ENCODE measurements at regions not wholly inside any gene's neighbourhood (a gene's known extent, or its start where the extent isn't known, plus 50 kb on each side); places are given as distances from the start of the nearest gene placed in this dataset.

- Histone ChIP-seq H3K9me3 (no peaks in the 10 kb centered on the region), H3K4me1 (no peaks in the 10 kb centered on the region), H3K4me2 (no peak overlapping the region), H3K27ac (no peak overlapping the region), H3K4me3 (no peak overlapping the region)
- no peak for ATAC-seq
- DNase-seq (ENCODE audit: low read depth in 1 of 2, low spot score in 1 of 2), result no peak
- no peak for FAIRE-seq
- ChIA-PET POLR2A (no interaction called here), CTCF (no interaction called here)
- WGBS (ENCODE audit: missing lambda C conversion rate), result 89% methylated on average over 1 of the region's 1 CpG
- no peak for TF ChIP-seq CHD2 (IDR thresholded peaks at IDR 0.05; ENCODE audit: low read length, partially characterized antibody)
- no peak for TF ChIP-seq TFCP2L1 (CRISPR knock-in tag; IDR thresholded peaks at IDR 0.05)
- no peak for TF ChIP-seq HOXA7 (CRISPR knock-in tag; IDR thresholded peaks at IDR 0.05)
- no peak for TF ChIP-seq NR3C1 (IDR thresholded peaks at IDR 0.05)
- no peak for TF ChIP-seq MAZ (IDR thresholded peaks at IDR 0.05; ENCODE audit: borderline replicate concordance, low read depth, low read length)
Measured at GRCh38 chr4:135497563-135498152, 1296.1 kb upstream of the PABPC4L start.

GRCh38 chr4:135492439-135492838 lies 1290.8 kb upstream of the PABPC4L start:
- FAIRE-seq (no peak), ATAC-seq (no peak), DNase-seq (ENCODE audit: low read depth in 1 of 2, low spot score in 1 of 2) (no peak)
- Histone ChIP-seq H3K4me2 (no peak overlapping the region), H3K4me3 (no peak overlapping the region), H3K27ac (no peak overlapping the region), H3K4me1 (no peaks in the 10 kb centered on the region), H3K9me3 (no peaks in the 10 kb centered on the region)
- CTCF ChIA-PET, result no interaction called here
- TF ChIP-seq MYC (IDR thresholded peaks at IDR 0.05; ENCODE audit: borderline replicate concordance, low read length) (no peak), KDM1A (IDR thresholded peaks at IDR 0.05; ENCODE audit: low read depth) (no peak), ZFP36 (IDR thresholded peaks at IDR 0.05; ENCODE audit: borderline replicate concordance, partially characterized antibody) (no peak), ZSCAN20 (CRISPR knock-in tag; IDR thresholded peaks at IDR 0.05) (no peak), CBX8 (IDR thresholded peaks at IDR 0.05) (no peak), ESRRA (IDR thresholded peaks at IDR 0.05; ENCODE audit: borderline replicate concordance, low read length) (no peak), REST (IDR thresholded peaks at IDR 0.05) (no peak), ATOH8 (CRISPR knock-in tag; IDR thresholded peaks at IDR 0.05; ENCODE audit: low read depth) (no peak), SMC3 (IDR thresholded peaks at IDR 0.05) (no peak), ELK1 (IDR thresholded peaks at IDR 0.05; ENCODE audit: low read depth, low read length) (no peak)
- WGBS (ENCODE audit: missing lambda C conversion rate), result 57% methylated on average over 2 of the region's 2 CpGs
- POLR2A ChIA-PET, result no interaction called here

GRCh38 chr4:135485371-135485770 lies 1283.8 kb upstream of the PABPC4L start:
- H3K4me1 ChIP-seq, result no peaks in the 10 kb centered on the region
- no peak for DNase-seq (ENCODE audit: low read depth in 1 of 2, low spot score in 1 of 2)
- TF ChIP-seq MYC (IDR thresholded peaks at IDR 0.05; ENCODE audit: borderline replicate concordance, low read length) (no peak), HOXB5 (CRISPR knock-in tag; IDR thresholded peaks at IDR 0.05) (no peak), PHF8 (IDR thresholded peaks at IDR 0.05; ENCODE audit: borderline replicate concordance, low read depth) (no peak), HMGXB4 (CRISPR knock-in tag; IDR thresholded peaks at IDR 0.05; ENCODE audit: borderline replicate concordance) (no peak), EP300 (IDR thresholded peaks at IDR 0.05) (no peak), NPAS2 (CRISPR knock-in tag; IDR thresholded peaks at IDR 0.05; ENCODE audit: borderline replicate concordance) (no peak), MAFK (IDR thresholded peaks at IDR 0.05; ENCODE audit: partially characterized antibody) (no peak), PBX3 (IDR thresholded peaks at IDR 0.05) (no peak), SREBF2 (IDR thresholded peaks at IDR 0.05) (no peak), CEBPB (IDR thresholded peaks at IDR 0.05) (no peak), ZSCAN20 (CRISPR knock-in tag; IDR thresholded peaks at IDR 0.05) (no peak), JUN (IDR thresholded peaks at IDR 0.05) (no peak), RNF2 (IDR thresholded peaks at IDR 0.05; ENCODE audit: borderline replicate concordance, low read depth) (no peak)
- FAIRE-seq, result no peak
- no peak overlapping the region for H3K4me3 ChIP-seq
- no peaks in the 10 kb centered on the region for H3K9me3 ChIP-seq
- ATAC-seq, result no peak
- CTCF ChIA-PET, result no interaction called here
- no peak overlapping the region for H3K27ac ChIP-seq
- POLR2A ChIA-PET, result no interaction called here
- 62% methylated on average over 4 of the region's 4 CpGs for WGBS (ENCODE audit: missing lambda C conversion rate)
- H3K4me2 ChIP-seq, result no peak overlapping the region

All from A549 (cell line).